Fibroblast of skin of right biceps (primary cell): ENCODE measurements at regions not wholly inside any gene's neighbourhood (a gene's known extent, or its start where the extent isn't known, plus 50 kb on each side); places are given as distances from the start of the nearest gene placed in this dataset.
"Not testable (repeated sequence)": the region's sequence is repeated elsewhere in the genome, so short reads cannot be mapped to it uniquely, and the experiment has no call there.

Experiments used
- DNase-seq: peaks from one replicate; pipeline ENCODE4 v3.0.0-alpha.2; 2013

GRCh38 chr12:11980115-11980514 lies 90.6 kb upstream of the BCL2L14 start:
- no peak for DNase-seq

GRCh38 chr12:11981121-11981733 lies 89.5 kb upstream of the BCL2L14 start:
- DNase-seq, result peak; percentile 77

GRCh38 chr12:11984417-11984816 lies 86.3 kb upstream of the BCL2L14 start:
- no peak for DNase-seq

GRCh38 chr12:11986165-11986564 lies 84.6 kb upstream of the BCL2L14 start:
- no peak for DNase-seq

- DNase-seq, result peak; percentile 22
Observed at GRCh38 chr12:11987901-11988300, 82.8 kb upstream of the BCL2L14 start.

GRCh38 chr12:11991604-11992003 lies 79.1 kb upstream of the BCL2L14 start:
- peak; percentile 40 for DNase-seq

GRCh38 chr12:11992515-11992914 lies 78.2 kb upstream of the BCL2L14 start:
- DNase-seq, result no peak

- not testable (repeated sequence) for DNase-seq
Observed at GRCh38 chr12:11998307-11998943, 72.3 kb upstream of the BCL2L14 start.

GRCh38 chr12:11998944-11999315 lies 71.8 kb upstream of the BCL2L14 start:
- peak; percentile 40 for DNase-seq

GRCh38 chr12:12003609-12004008 lies 67.1 kb upstream of the BCL2L14 start:
- no peak for DNase-seq

- DNase-seq, result no peak
Observed at GRCh38 chr12:12004524-12004923, 66.2 kb upstream of the BCL2L14 start.

GRCh38 chr12:12007001-12007712 lies 63.6 kb upstream of the BCL2L14 start:
- DNase-seq, result peak; percentile 84

GRCh38 chr12:12007713-12008231 lies 63.0 kb upstream of the BCL2L14 start:
- no peak for DNase-seq

- no peak for DNase-seq
Observed at GRCh38 chr12:12008232-12008850, 62.4 kb upstream of the BCL2L14 start.

GRCh38 chr12:12008931-12009611 lies 61.7 kb upstream of the BCL2L14 start:
- peak; percentile 55 for DNase-seq

- not testable (repeated sequence) for DNase-seq
Observed at GRCh38 chr12:12009749-12010276, 60.9 kb upstream of the BCL2L14 start.

- peak; percentile 87 for DNase-seq
Observed at GRCh38 chr12:12010277-12011039, 60.3 kb upstream of the BCL2L14 start.

- DNase-seq, result no peak
Observed at GRCh38 chr12:12011880-12012260, 58.9 kb upstream of the BCL2L14 start.

- no peak for DNase-seq
Observed at GRCh38 chr12:12015073-12015685, 55.6 kb upstream of the BCL2L14 start.

- peak; percentile 23 for DNase-seq
Observed at GRCh38 chr12:12016284-12017100, 54.2 kb upstream of the BCL2L14 start.
